Activated naive CD8-positive, alpha-beta T cell treated with anti-CD3 and anti-CD28 coated beads, Interleukin-2, amount 10 ng/mL, durations not matched to agents 7 days and 5 days (primary cell): ENCODE measurements at regions not wholly inside any gene's neighbourhood (a gene's known extent, or its start where the extent isn't known, plus 50 kb on each side); places are given as distances from the start of the nearest gene placed in this dataset.
A peak's percentile ranks its signal among the peaks of the same experiment; 100 is the strongest.
"Not testable (repeated sequence)": the region's sequence is repeated elsewhere in the genome, so short reads cannot be mapped to it uniquely, and the experiment has no call there.

Source experiments
- ATAC-seq: fragments of 150-1000 bp; cut with Tn5 transposase; one replicate; pipeline ENCODE4 v1.10.0; 2021; ENCODE audit warnings: low read depth, moderate library complexity
- POLR2A ChIA-PET: fragments of 350-600 bp; sonication (Branson Sonifier 250); formaldehyde crosslinking; loops from one replicate; lab custom pipeline; 2021; ENCODE audit warnings: antibody characterized with exemption; lab: Charles Lee
- DNase-seq: peaks from one replicate; pipeline ENCODE4 v3.0.0; 2021
- H3K27ac Mint-ChIP-seq: one replicate; pipeline ENCODE4 v1.8.0; 2022; ENCODE audit warnings: mild to moderate bottlenecking, mixed read lengths
- H3K27me3 Mint-ChIP-seq: one replicate; pipeline ENCODE4 v1.8.0; 2022; ENCODE audit warnings: mild to moderate bottlenecking, moderate library complexity, mixed read lengths
- H3K36me3 Mint-ChIP-seq: one replicate; pipeline ENCODE4 v1.8.0; 2021; ENCODE audit warnings: mild to moderate bottlenecking, mixed read lengths
- H3K4me1 Mint-ChIP-seq: one replicate; pipeline ENCODE4 v1.8.0; 2021; ENCODE audit warnings: mixed read lengths
- H3K4me3 Mint-ChIP-seq: one replicate; pipeline ENCODE4 v1.8.0; 2022; ENCODE audit warnings: mild to moderate bottlenecking, moderate library complexity, mixed read lengths
- H3K9me3 Mint-ChIP-seq: one replicate; pipeline ENCODE4 v1.8.0; 2021; ENCODE audit warnings: mixed read lengths

- POLR2A ChIA-PET = no interaction called here
- no peak overlapping the region for H3K4me3 Mint-ChIP-seq
These were observed 97.0 kb upstream of the ODAD2 start for GRCh38 chr10:28095791-28096378.

GRCh38 chr10:28094121-28094520 is 95.2 kb upstream of the ODAD2 start:
- H3K4me1 Mint-ChIP-seq = no peaks in the 10 kb centered on the region
- peaks cover 5% of the 10 kb centered on the region for H3K36me3 Mint-ChIP-seq
- no peaks in the 10 kb centered on the region for H3K27me3 Mint-ChIP-seq
- DNase-seq (no peak), ATAC-seq (no peak)
- no peak overlapping the region for H3K4me3 Mint-ChIP-seq
- POLR2A ChIA-PET = no interaction called here
- H3K9me3 Mint-ChIP-seq = peaks cover 2% of the 10 kb centered on the region
- no peak overlapping the region for H3K27ac Mint-ChIP-seq

More at GRCh38 chr10:28095791-28096378, 97.0 kb upstream of the ODAD2 start:
- no peaks in the 10 kb centered on the region for H3K4me1 Mint-ChIP-seq
- ATAC-seq (no peak), DNase-seq (no peak)
- no peaks in the 10 kb centered on the region for H3K9me3 Mint-ChIP-seq
- no peak overlapping the region for H3K27ac Mint-ChIP-seq
- no peaks in the 10 kb centered on the region for H3K36me3 Mint-ChIP-seq
- H3K27me3 Mint-ChIP-seq = no peaks in the 10 kb centered on the region

GRCh38 chr10:28091913-28092312 is 93.0 kb upstream of the ODAD2 start:
- H3K9me3 Mint-ChIP-seq = peaks cover 10% of the 10 kb centered on the region
- H3K36me3 Mint-ChIP-seq = peaks cover 23% of the 10 kb centered on the region
- ATAC-seq (no peak), DNase-seq (no peak)
- POLR2A ChIA-PET = no interaction called here
- H3K27me3 Mint-ChIP-seq = no peaks in the 10 kb centered on the region
- H3K4me3 Mint-ChIP-seq = no peak overlapping the region
- no peak overlapping the region for H3K27ac Mint-ChIP-seq
- H3K4me1 Mint-ChIP-seq = peaks cover 8% of the 10 kb centered on the region

GRCh38 chr10:28090506-28090905 is 91.6 kb upstream of the ODAD2 start:
- DNase-seq (no peak), ATAC-seq (no peak)
- POLR2A ChIA-PET = interaction anchor here (0.5 kb wide), 1 partner anchor 322 kb away, joined by 3 read pairs; no protein-coding TSS in a partner anchor
- Mint-ChIP-seq H3K27me3 (no peaks in the 10 kb centered on the region), H3K9me3 (peaks cover 13% of the 10 kb centered on the region), H3K4me1 (peaks cover 8% of the 10 kb centered on the region), H3K27ac (no peak overlapping the region), H3K4me3 (no peak overlapping the region), H3K36me3 (peaks cover 35% of the 10 kb centered on the region)

- H3K4me3 Mint-ChIP-seq = no peak overlapping the region
- H3K4me1 Mint-ChIP-seq = peaks cover 8% of the 10 kb centered on the region
- H3K27me3 Mint-ChIP-seq = no peaks in the 10 kb centered on the region
- peaks cover 41% of the 10 kb centered on the region for H3K36me3 Mint-ChIP-seq
- POLR2A ChIA-PET = no interaction called here
- ATAC-seq (no peak), DNase-seq (no peak)
- no peak overlapping the region for H3K27ac Mint-ChIP-seq
- peaks cover 14% of the 10 kb centered on the region for H3K9me3 Mint-ChIP-seq
These were observed 90.6 kb upstream of the ODAD2 start for GRCh38 chr10:28089467-28089866.

- peaks cover 14% of the 10 kb centered on the region for H3K9me3 Mint-ChIP-seq
- DNase-seq (no peak), ATAC-seq (peak; percentile 45)
- H3K4me3 Mint-ChIP-seq = no peak overlapping the region
- POLR2A ChIA-PET = no interaction called here
- no peaks in the 10 kb centered on the region for H3K27me3 Mint-ChIP-seq
- H3K36me3 Mint-ChIP-seq = peaks cover 41% of the 10 kb centered on the region
- H3K4me1 Mint-ChIP-seq = peaks cover 8% of the 10 kb centered on the region
- peak overlapping the region; percentile 61 for H3K27ac Mint-ChIP-seq
These were observed 88.9 kb upstream of the ODAD2 start for GRCh38 chr10:28087661-28088351.

GRCh38 chr10:28085760-28086159 is 86.9 kb upstream of the ODAD2 start:
- ATAC-seq, POLR2A ChIA-PET, DNase-seq, H3K27me3 Mint-ChIP-seq, H3K27ac Mint-ChIP-seq, H3K4me3 Mint-ChIP-seq, H3K4me1 Mint-ChIP-seq: not testable (repeated sequence)
- Mint-ChIP-seq H3K36me3 (peaks cover 44% of the 10 kb centered on the region), H3K9me3 (peaks cover 14% of the 10 kb centered on the region)

- no peak for ATAC-seq
- no peak overlapping the region for H3K4me3 Mint-ChIP-seq
- H3K9me3 Mint-ChIP-seq = peaks cover 9% of the 10 kb centered on the region
- H3K27ac Mint-ChIP-seq = no peak overlapping the region
- peaks cover 3% of the 10 kb centered on the region for H3K4me1 Mint-ChIP-seq
- no peaks in the 10 kb centered on the region for H3K27me3 Mint-ChIP-seq
- peaks cover 30% of the 10 kb centered on the region for H3K36me3 Mint-ChIP-seq
- no peak for DNase-seq
- POLR2A ChIA-PET = no interaction called here
These were observed 84.0 kb upstream of the ODAD2 start for GRCh38 chr10:28082885-28083284.

GRCh38 chr10:28082316-28082715 is 83.4 kb upstream of the ODAD2 start:
- Mint-ChIP-seq H3K9me3 (peaks cover 7% of the 10 kb centered on the region), H3K27ac (no peak overlapping the region), H3K27me3 (no peaks in the 10 kb centered on the region), H3K4me3 (no peak overlapping the region), H3K36me3 (peaks cover 26% of the 10 kb centered on the region), H3K4me1 (no peaks in the 10 kb centered on the region)
- no peak for DNase-seq
- ATAC-seq = no peak
- POLR2A ChIA-PET = no interaction called here

GRCh38 chr10:28077889-28078288 is 79.0 kb upstream of the ODAD2 start:
- Mint-ChIP-seq H3K4me3 (no peak overlapping the region), H3K9me3 (no peaks in the 10 kb centered on the region), H3K27ac (no peak overlapping the region), H3K27me3 (no peaks in the 10 kb centered on the region), H3K4me1 (no peaks in the 10 kb centered on the region), H3K36me3 (peaks cover 10% of the 10 kb centered on the region)
- POLR2A ChIA-PET = no interaction called here
- DNase-seq (no peak), ATAC-seq (no peak)

GRCh38 chr10:28075424-28075823 is 76.5 kb upstream of the ODAD2 start:
- POLR2A ChIA-PET = no interaction called here
- ATAC-seq (no peak), DNase-seq (no peak)
- H3K9me3 Mint-ChIP-seq = no peaks in the 10 kb centered on the region
- no peaks in the 10 kb centered on the region for H3K27me3 Mint-ChIP-seq
- peaks cover 8% of the 10 kb centered on the region for H3K36me3 Mint-ChIP-seq
- no peak overlapping the region for H3K4me3 Mint-ChIP-seq
- no peaks in the 10 kb centered on the region for H3K4me1 Mint-ChIP-seq
- no peak overlapping the region for H3K27ac Mint-ChIP-seq

GRCh38 chr10:28072573-28072972 is 73.7 kb upstream of the ODAD2 start:
- Mint-ChIP-seq H3K9me3 (no peaks in the 10 kb centered on the region), H3K36me3 (peaks cover 11% of the 10 kb centered on the region), H3K4me3 (no peak overlapping the region), H3K27ac (no peak overlapping the region), H3K27me3 (no peaks in the 10 kb centered on the region), H3K4me1 (no peaks in the 10 kb centered on the region)
- POLR2A ChIA-PET = no interaction called here
- ATAC-seq (no peak), DNase-seq (no peak)

GRCh38 chr10:28060031-28060607 is 61.2 kb upstream of the ODAD2 start:
- POLR2A ChIA-PET = no interaction called here
- no peak overlapping the region for H3K27ac Mint-ChIP-seq
- peaks cover 26% of the 10 kb centered on the region for H3K36me3 Mint-ChIP-seq
- ATAC-seq (no peak), DNase-seq (no peak)
- H3K27me3 Mint-ChIP-seq = no peaks in the 10 kb centered on the region
- no peaks in the 10 kb centered on the region for H3K4me1 Mint-ChIP-seq
- H3K4me3 Mint-ChIP-seq = no peak overlapping the region
- H3K9me3 Mint-ChIP-seq = peaks cover 7% of the 10 kb centered on the region

GRCh38 chr10:28058746-28059145 is 59.9 kb upstream of the ODAD2 start:
- H3K9me3 Mint-ChIP-seq = peaks cover 7% of the 10 kb centered on the region
- H3K4me1 Mint-ChIP-seq = no peaks in the 10 kb centered on the region
- POLR2A ChIA-PET = no interaction called here
- no peak overlapping the region for H3K27ac Mint-ChIP-seq
- DNase-seq = no peak
- no peaks in the 10 kb centered on the region for H3K27me3 Mint-ChIP-seq
- peaks cover 26% of the 10 kb centered on the region for H3K36me3 Mint-ChIP-seq
- no peak overlapping the region for H3K4me3 Mint-ChIP-seq
- ATAC-seq = no peak
